ENCODE measurements at regions not wholly inside any gene's neighbourhood (a gene's known extent, or its start where the extent isn't known, plus 50 kb on each side); places are given as distances from the start of the nearest gene placed in this dataset.

DNA sequence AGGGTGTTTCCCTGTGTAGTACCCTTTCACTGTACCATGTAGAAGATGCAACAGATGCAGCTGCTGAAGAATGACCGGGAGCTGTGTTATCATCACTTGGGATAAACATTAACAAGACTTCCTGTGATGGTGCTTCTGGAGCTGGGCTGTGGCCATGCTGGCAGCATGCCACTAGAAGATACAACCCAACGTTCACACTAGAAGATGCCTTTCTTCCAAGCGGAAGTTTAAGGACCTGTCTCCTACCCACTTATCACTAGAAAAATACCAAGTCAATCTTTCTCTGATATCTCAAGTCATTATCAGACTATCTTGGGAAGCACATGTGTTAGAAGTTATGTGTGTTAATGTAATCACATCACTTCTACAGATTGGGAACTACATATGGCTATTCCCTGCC is 953.5 kb downstream of the CNTNAP5 start:
- TF ChIP-seq, protein P1, sequence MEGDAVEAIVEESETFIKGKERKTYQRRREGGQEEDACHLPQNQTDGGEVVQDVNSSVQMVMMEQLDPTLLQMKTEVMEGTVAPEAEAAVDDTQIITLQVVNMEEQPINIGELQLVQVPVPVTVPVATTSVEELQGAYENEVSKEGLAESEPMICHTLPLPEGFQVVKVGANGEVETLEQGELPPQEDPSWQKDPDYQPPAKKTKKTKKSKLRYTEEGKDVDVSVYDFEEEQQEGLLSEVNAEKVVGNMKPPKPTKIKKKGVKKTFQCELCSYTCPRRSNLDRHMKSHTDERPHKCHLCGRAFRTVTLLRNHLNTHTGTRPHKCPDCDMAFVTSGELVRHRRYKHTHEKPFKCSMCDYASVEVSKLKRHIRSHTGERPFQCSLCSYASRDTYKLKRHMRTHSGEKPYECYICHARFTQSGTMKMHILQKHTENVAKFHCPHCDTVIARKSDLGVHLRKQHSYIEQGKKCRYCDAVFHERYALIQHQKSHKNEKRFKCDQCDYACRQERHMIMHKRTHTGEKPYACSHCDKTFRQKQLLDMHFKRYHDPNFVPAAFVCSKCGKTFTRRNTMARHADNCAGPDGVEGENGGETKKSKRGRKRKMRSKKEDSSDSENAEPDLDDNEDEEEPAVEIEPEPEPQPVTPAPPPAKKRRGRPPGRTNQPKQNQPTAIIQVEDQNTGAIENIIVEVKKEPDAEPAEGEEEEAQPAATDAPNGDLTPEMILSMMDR (conservative IDR thresholded peaks at IDR 0.05; ENCODE audit: low read length), result no peak
- no peak for TF ChIP-seq EZH2phosphoT487 (IDR thresholded peaks at IDR 0.05; ENCODE audit: borderline replicate concordance)

Data from Loucy (cell line).